ENCODE measurements at regions not wholly inside any gene's neighbourhood (a gene's known extent, or its start where the extent isn't known, plus 50 kb on each side); places are given as distances from the start of the nearest gene placed in this dataset.

DNA sequence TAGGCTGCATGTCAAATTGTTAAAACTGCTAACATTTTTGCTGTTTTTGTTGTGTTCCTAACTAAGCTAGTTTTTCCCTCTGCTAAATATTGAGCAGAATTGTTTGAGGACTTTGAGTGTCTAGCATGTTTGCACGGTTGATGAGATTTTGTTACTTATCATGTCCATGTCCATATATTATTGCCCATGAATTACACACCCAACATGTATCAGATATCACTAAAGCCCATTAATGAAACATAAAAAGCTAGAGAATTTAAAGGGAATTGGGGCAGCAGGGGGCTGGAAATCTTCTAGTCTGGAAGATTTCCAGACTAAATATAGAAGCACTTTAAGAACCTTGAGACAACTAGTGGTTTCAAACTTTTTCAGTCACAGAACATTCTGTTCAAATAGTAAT lies 197.7 kb downstream of the SNX10 start:
- Histone ChIP-seq H3K27ac (ENCODE audit: low read length) (no peak overlapping the region), H3K9me3 (ENCODE audit: control insufficient read depth in 2 of 2, low read length in 2 of 2) (no peaks in the 10 kb centered on the region), H3K36me3 (ENCODE audit: control insufficient read depth in 2 of 2, insufficient read depth in 2 of 2, low read length in 2 of 2) (no peaks in the 10 kb centered on the region), H3K4me1 (ENCODE audit: control insufficient read depth, insufficient read depth, low read length) (no peaks in the 10 kb centered on the region), H3K4me3 (ENCODE audit: low read length in 2 of 2) (no peak overlapping the region), H3K27me3 (ENCODE audit: control insufficient read depth in 1 of 2, insufficient read depth in 2 of 2, low read length in 2 of 2) (peaks cover 11 to 13% of the 10 kb centered on the region in 2 donors), H3K9ac (ENCODE audit: low read length in 2 of 2) (no peak overlapping the region)

DNA sequence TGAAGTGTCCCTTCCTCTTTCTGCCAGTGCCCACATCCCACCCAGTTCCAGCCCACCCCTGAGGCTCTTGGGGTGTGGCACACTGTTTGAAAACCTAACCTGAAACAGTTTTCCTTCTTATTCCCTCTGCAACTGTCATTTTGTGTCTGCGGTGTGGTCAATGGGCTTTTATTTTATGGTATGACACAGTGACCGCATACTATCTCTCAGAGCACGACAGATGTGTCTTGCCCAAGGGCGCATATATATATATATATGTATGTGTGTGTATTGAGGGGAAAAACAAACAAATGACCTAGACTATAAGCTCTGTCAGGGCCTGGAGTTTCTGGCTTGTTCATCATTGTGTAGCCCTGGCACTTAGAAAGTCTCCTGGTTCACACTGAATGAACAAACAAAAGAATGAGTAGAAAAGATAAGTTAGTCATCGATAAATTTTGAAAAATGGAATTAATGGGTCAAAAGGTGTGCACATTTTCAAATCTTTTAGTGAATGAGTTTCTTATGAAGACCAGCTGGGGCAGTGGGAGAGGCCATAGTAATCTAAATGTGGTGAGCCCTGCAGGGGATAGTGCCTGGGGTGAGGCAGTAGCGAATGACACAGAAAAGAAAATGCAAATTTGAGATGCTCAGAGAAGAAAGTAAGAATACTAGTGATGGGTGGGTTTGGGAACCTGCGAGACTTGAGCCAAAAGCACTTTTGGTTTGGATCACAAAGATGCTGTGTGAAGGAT lies 198.4 kb downstream of the SNX10 start:
- H3K36me3 ChIP-seq (ENCODE audit: control insufficient read depth in 2 of 2, insufficient read depth in 2 of 2, low read length in 2 of 2) = no peaks in the 10 kb centered on the region
- no peaks in the 10 kb centered on the region for H3K4me1 ChIP-seq (ENCODE audit: control insufficient read depth, insufficient read depth, low read length)
- peaks cover 11 to 13% of the 10 kb centered on the region in 2 donors for H3K27me3 ChIP-seq (ENCODE audit: control insufficient read depth in 1 of 2, insufficient read depth in 2 of 2, low read length in 2 of 2)
- H3K9ac ChIP-seq (ENCODE audit: low read length in 2 of 2) = no peak overlapping the region
- H3K9me3 ChIP-seq (ENCODE audit: control insufficient read depth in 2 of 2, low read length in 2 of 2) = no peaks in the 10 kb centered on the region
- H3K27ac ChIP-seq (ENCODE audit: low read length) = no peak overlapping the region
- H3K4me3 ChIP-seq (ENCODE audit: low read length in 2 of 2) = no peak overlapping the region

DNA sequence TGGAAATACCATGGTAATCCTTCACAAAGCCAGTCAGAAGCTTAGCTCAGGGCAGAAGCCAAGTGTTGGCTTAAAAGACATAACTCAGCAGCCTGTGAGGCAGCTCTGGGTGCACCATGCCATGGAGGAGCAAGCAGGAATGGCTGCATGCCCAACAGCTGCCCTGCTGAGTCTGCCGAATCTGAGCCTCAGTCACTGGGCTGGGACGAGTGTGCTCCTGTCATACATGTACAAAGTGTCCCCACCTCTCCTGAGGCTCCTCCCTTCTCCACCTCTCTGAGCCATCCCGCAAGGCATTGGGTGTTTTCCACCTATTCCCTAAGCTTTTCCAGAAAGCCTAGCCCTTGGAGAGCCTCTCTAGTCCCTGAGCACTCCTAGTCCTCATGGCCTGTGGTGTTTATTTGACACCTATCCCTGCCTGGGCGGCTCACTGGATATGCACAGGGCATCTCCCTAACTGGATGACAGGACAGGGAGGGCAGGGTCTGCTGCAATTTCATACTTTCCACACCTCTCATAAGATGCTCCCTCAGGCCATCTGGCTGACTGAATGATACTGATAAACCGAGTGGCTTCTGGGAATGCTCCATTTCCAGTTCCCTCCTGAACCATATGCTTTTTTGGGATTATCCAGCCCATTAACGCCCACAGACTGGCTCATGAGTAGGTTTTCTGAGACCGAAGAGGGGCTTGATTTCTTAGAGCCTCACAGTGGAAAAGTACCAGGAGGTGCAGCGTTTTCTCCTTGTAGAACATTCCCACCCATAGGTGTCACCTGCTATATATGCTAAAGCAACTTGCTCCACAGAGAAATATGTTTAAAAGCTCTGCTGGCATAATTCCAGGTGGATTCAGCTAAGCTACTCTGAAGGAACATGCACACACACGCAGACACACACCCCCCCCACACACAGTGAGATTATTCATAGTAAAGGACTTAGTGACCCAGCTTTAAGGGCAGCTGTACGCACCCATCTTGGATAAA lies 199.3 kb downstream of the SNX10 start:
- Histone ChIP-seq H3K9ac (ENCODE audit: low read length in 2 of 2) (no peak overlapping the region), H3K27me3 (ENCODE audit: control insufficient read depth in 1 of 2, insufficient read depth in 2 of 2, low read length in 2 of 2) (peaks cover 11 to 13% of the 10 kb centered on the region in 2 donors), H3K36me3 (ENCODE audit: control insufficient read depth in 2 of 2, insufficient read depth in 2 of 2, low read length in 2 of 2) (no peaks in the 10 kb centered on the region), H3K27ac (ENCODE audit: low read length) (no peak overlapping the region), H3K4me3 (ENCODE audit: low read length in 2 of 2) (no peak overlapping the region), H3K4me1 (ENCODE audit: control insufficient read depth, insufficient read depth, low read length) (no peaks in the 10 kb centered on the region), H3K9me3 (ENCODE audit: control insufficient read depth in 2 of 2, low read length in 2 of 2) (no peaks in the 10 kb centered on the region)

DNA sequence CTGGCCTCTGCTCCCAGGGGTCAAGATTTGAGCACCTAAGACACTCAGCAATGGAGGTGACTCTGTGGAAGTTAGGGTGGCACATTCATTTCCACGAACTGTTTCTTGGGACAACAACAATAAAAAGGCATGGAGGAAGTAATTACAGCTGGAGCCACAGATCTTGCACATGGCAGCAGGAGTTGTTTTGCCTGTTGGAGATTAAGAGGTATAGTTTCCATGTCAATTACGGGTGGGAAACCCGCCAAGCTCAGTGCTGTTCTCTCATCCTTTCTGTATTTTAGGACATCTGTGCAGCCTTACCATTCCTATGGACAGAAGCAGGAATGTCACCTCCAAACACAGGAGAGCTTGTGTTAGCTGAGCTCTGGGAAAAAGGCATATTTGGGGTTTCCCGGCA lies 201.2 kb downstream of the SNX10 start:
- Histone ChIP-seq H3K4me3 (ENCODE audit: low read length in 2 of 2) (no peak overlapping the region), H3K36me3 (ENCODE audit: control insufficient read depth in 2 of 2, insufficient read depth in 2 of 2, low read length in 2 of 2) (no peaks in the 10 kb centered on the region)

DNA sequence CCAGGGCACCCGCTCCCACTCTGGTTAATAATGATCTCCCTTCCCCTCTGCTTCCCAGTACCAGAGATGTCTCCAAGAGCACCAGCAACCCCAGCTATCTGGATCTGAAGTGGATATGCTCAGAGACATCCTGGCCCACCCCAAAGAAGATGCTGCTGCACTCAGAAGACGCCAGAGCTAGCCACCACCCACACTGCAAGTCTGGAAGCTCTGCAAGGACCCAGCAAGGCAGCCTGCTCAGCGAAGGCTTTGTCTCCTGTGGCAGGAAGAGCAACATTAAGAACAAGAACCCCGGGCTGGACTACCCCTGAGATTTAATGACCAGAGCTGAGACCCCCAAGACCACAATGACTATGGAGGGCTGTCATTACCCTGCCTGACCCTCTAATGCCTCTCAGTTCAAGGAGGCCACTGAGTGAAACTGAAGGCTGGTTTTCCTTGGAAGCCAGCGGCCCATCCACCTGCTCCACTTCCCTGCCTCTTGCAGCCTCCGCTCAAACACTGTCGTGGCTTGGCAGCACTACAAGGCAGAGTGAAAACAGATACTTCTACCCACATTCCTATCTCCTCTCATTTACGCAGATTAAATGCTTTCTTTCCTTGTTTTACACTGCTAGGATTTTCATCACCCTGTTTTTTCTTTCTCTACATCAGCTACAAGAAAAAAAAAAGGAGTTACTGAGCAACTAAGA lies 202.2 kb downstream of the SNX10 start:
- Histone ChIP-seq H3K9ac (ENCODE audit: low read length in 2 of 2) (no peak overlapping the region), H3K27ac (ENCODE audit: low read length) (no peak overlapping the region), H3K27me3 (ENCODE audit: control insufficient read depth in 1 of 2, insufficient read depth in 2 of 2, low read length in 2 of 2) (peaks cover 3 to 9% of the 10 kb centered on the region in 2 donors), H3K9me3 (ENCODE audit: control insufficient read depth in 2 of 2, low read length in 2 of 2) (no peaks in the 10 kb centered on the region), H3K4me1 (ENCODE audit: control insufficient read depth, insufficient read depth, low read length) (no peaks in the 10 kb centered on the region), H3K36me3 (ENCODE audit: control insufficient read depth in 2 of 2, insufficient read depth in 2 of 2, low read length in 2 of 2) (no peaks in the 10 kb centered on the region), H3K4me3 (ENCODE audit: low read length in 2 of 2) (no peak overlapping the region)

More for the DNA sequence above, 201.2 kb downstream of the SNX10 start:
- Histone ChIP-seq H3K27ac (ENCODE audit: low read length) (no peak overlapping the region), H3K4me1 (ENCODE audit: control insufficient read depth, insufficient read depth, low read length) (no peaks in the 10 kb centered on the region), H3K9ac (ENCODE audit: low read length in 2 of 2) (no peak overlapping the region), H3K27me3 (ENCODE audit: control insufficient read depth in 1 of 2, insufficient read depth in 2 of 2, low read length in 2 of 2) (peaks cover 10 to 11% of the 10 kb centered on the region in 2 donors), H3K9me3 (ENCODE audit: control insufficient read depth in 2 of 2, low read length in 2 of 2) (no peaks in the 10 kb centered on the region)

DNA sequence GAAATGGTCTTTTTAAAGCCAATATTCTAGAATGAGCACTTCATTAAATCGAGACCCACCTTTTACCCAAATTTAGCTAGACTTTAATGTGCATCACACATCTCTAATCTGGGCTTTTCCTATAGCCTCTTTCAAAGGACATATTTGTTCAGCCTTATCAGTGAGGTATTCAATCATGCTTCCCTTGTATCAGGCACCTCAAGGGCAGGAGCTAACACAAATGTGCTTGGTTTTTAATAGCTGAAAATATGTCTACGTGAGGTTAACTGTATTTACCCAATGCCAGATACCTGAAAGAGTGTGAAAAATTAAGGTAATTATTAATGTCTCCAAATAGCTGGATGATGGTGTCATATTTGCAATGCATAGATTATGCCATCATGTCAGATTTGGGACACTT lies 203.9 kb downstream of the SNX10 start:
- Histone ChIP-seq H3K4me3 (ENCODE audit: low read length in 2 of 2) (no peak overlapping the region), H3K36me3 (ENCODE audit: control insufficient read depth in 2 of 2, insufficient read depth in 2 of 2, low read length in 2 of 2) (no peaks in the 10 kb centered on the region), H3K27me3 (ENCODE audit: control insufficient read depth in 1 of 2, insufficient read depth in 2 of 2, low read length in 2 of 2) (peaks cover 3 to 5% of the 10 kb centered on the region in 2 donors), H3K9ac (ENCODE audit: low read length in 2 of 2) (no peak overlapping the region), H3K27ac (ENCODE audit: low read length) (no peak overlapping the region), H3K4me1 (ENCODE audit: control insufficient read depth, insufficient read depth, low read length) (no peaks in the 10 kb centered on the region), H3K9me3 (ENCODE audit: control insufficient read depth in 2 of 2, low read length in 2 of 2) (no peaks in the 10 kb centered on the region)

DNA sequence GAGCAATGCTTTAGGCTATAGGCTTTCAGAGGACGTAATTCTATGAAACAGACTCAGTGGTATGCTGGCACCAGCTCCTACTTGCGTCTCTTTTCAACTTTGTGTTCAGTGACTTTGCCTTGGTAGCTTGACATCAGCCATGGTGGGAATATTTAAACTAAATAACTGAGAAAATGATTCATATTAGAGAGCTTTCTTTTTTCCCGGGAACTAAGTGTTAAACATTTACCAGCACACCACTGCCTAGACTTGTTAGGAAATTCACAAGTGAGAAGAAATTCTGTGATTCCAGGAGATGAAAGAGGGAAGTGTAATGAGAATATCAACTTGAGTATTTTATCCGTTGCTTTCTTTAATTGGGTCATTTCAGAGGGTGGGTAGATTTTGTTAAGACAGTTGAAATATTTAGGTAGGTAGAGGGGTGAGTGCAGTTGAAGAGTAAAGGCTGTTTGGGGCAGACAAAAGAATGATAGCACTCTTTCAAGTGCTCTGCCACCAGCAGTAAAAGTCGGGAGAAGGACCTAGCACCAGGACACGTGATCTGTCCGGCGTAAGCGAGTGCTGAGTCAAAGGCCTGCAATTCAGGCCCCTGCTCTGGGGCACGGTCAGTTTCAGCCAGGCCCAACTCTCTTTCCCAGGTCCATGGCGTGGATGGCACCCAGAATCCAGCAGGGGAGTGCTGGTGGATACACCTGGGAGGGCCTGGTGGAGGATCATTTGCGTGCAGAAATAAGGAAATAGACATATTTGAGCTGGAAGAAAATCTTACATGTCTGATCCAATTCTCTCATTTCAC lies 206.3 kb downstream of the SNX10 start:
- Histone ChIP-seq H3K9ac (ENCODE audit: low read length in 2 of 2) (no peak overlapping the region), H3K27ac (ENCODE audit: low read length) (no peak overlapping the region)

DNA sequence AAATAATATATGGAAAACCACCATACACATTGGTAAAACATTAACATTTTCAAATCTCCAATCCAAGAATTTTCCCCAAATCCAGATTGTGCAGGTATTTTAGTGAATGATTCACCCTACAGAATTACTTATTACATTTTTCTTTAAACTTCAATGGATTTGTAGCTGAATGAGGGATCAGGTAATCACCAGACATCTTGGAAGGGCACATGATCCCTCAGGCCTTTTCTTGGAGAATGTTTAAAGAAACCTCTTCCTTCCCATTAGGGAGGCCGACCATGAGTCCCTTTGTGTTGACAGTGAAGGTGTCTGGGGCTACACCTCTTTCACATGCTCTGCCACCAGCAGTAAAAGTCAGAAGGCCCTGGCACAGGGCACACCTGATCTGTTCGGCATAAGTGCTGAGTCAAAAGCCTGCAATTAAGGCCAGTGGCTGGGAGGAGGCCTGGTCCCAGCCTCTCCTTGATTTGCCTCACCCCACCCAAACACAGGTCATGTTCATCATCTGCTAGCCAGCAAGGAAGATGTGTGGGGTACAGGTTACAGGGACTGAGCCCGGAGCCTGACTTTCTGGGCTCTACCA lies 207.7 kb downstream of the SNX10 start:
- Histone ChIP-seq H3K27ac (ENCODE audit: low read length) (no peak overlapping the region), H3K36me3 (ENCODE audit: control insufficient read depth in 2 of 2, insufficient read depth in 2 of 2, low read length in 2 of 2) (no peaks in the 10 kb centered on the region), H3K4me1 (ENCODE audit: control insufficient read depth, insufficient read depth, low read length) (no peaks in the 10 kb centered on the region), H3K4me3 (ENCODE audit: low read length in 2 of 2) (no peak overlapping the region), H3K9ac (ENCODE audit: low read length in 2 of 2) (no peak overlapping the region), H3K27me3 (ENCODE audit: control insufficient read depth in 1 of 2, insufficient read depth in 2 of 2, low read length in 2 of 2) (no peaks in the 10 kb centered on the region), H3K9me3 (ENCODE audit: control insufficient read depth in 2 of 2, low read length in 2 of 2) (no peaks in the 10 kb centered on the region)

More for the DNA sequence above, 206.3 kb downstream of the SNX10 start:
- H3K36me3 ChIP-seq (ENCODE audit: control insufficient read depth in 2 of 2, insufficient read depth in 2 of 2, low read length in 2 of 2) = no peaks in the 10 kb centered on the region
- peaks cover 2 to 3% of the 10 kb centered on the region in 2 donors for H3K27me3 ChIP-seq (ENCODE audit: control insufficient read depth in 1 of 2, insufficient read depth in 2 of 2, low read length in 2 of 2)
- H3K9me3 ChIP-seq (ENCODE audit: control insufficient read depth in 2 of 2, low read length in 2 of 2) = no peaks in the 10 kb centered on the region
- H3K4me1 ChIP-seq (ENCODE audit: control insufficient read depth, insufficient read depth, low read length) = no peaks in the 10 kb centered on the region
- H3K4me3 ChIP-seq (ENCODE audit: low read length in 2 of 2) = no peak overlapping the region

DNA sequence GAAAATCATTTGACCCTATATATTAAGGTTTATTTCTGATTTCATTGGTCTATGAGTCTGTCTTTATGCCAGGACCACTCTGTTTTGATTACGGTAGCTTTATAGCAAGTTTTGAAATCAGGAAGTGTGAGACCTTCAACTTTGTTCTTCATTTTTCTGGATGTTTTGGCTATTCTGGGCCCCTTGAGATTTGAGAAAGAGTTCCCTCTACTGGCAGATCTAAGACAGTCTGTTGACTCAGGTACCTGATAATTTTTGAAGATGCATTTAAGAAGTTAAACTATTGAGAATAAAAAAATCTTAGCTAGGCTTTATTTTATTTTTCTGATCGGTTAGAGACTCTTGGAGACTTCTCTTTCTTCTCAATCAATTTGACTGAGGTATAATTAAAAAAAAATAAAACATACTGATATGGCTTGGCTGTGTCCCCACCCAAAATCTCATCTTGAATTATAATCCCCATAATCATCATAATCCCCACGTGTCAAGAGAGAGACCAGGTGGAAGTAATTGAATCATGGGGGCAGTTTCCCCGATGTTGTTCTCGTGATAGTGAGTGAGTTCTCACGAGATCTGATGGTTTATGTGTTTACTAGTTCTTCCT lies 209.2 kb downstream of the SNX10 start:
- Histone ChIP-seq H3K9ac (ENCODE audit: low read length in 2 of 2) (no peak overlapping the region), H3K27me3 (ENCODE audit: control insufficient read depth in 1 of 2, insufficient read depth in 2 of 2, low read length in 2 of 2) (peaks cover 0 to 2% of the 10 kb centered on the region in 2 donors), H3K4me1 (ENCODE audit: control insufficient read depth, insufficient read depth, low read length) (no peaks in the 10 kb centered on the region), H3K36me3 (ENCODE audit: control insufficient read depth in 2 of 2, insufficient read depth in 2 of 2, low read length in 2 of 2) (no peaks in the 10 kb centered on the region), H3K9me3 (ENCODE audit: control insufficient read depth in 2 of 2, low read length in 2 of 2) (no peaks in the 10 kb centered on the region), H3K4me3 (ENCODE audit: low read length in 2 of 2) (no peak overlapping the region), H3K27ac (ENCODE audit: low read length) (no peak overlapping the region)
